ENCODE measurements at regions not wholly inside any gene's neighbourhood (a gene's known extent, or its start where the extent isn't known, plus 50 kb on each side); places are given as distances from the start of the nearest gene placed in this dataset.
A peak's percentile ranks its signal among the peaks of the same experiment; 100 is the strongest.

GRCh38 chr2:223465793-223466192 lies 136.4 kb downstream of the SCG2 start:
- ChIA-PET CTCF (no interaction called here), POLR2A (no interaction called here)
- ATAC-seq (peak; percentile 76), DNase-seq (no peak)
- Mint-ChIP-seq H3K4me1 (peaks cover 0 to 5% (median 0%) of the 10 kb centered on the region in 7 donors), H3K4me3 (no peak overlapping the region), H3K36me3 (no peaks in the 10 kb centered on the region), H3K27ac (no peak overlapping the region), H3K27me3 (no peaks in the 10 kb centered on the region), H3K9me3 (peaks cover 0 to 17% (median 5%) of the 10 kb centered on the region in 11 donors)
- Histone ChIP-seq H3K4me1 (ENCODE audit: control insufficient read depth in 2 of 2, insufficient read depth in 2 of 2, low read length in 2 of 2) (no peaks in the 10 kb centered on the region), H3K27ac (ENCODE audit: low read depth, low read length) (no peak overlapping the region), H3K27me3 (ENCODE audit: control insufficient read depth in 2 of 2, insufficient read depth in 2 of 2, low read length in 2 of 2) (no peaks in the 10 kb centered on the region), H3K36me3 (ENCODE audit: control insufficient read depth in 2 of 3, insufficient read depth in 3 of 3, low read length in 3 of 3) (no peaks in the 10 kb centered on the region), H3K4me3 (ENCODE audit: low read length) (no peak overlapping the region), H3K9me3 (ENCODE audit: control insufficient read depth in 2 of 3, low read length in 3 of 3) (no peaks in the 10 kb centered on the region)
- intact Hi-C loops (cut with micrococcal nuclease) = no loop called here

- no peak overlapping the region for H3K4me3 Mint-ChIP-seq
- POLR2A ChIA-PET = no interaction called here
- intact Hi-C loops (cut with micrococcal nuclease) = no loop called here
- Histone ChIP-seq H3K27ac (ENCODE audit: low read depth, low read length) (no peak overlapping the region), H3K27me3 (ENCODE audit: control insufficient read depth in 2 of 2, insufficient read depth in 2 of 2, low read length in 2 of 2) (no peaks in the 10 kb centered on the region), H3K9me3 (ENCODE audit: control insufficient read depth in 2 of 3, low read length in 3 of 3) (no peaks in the 10 kb centered on the region), H3K4me3 (ENCODE audit: low read length) (no peak overlapping the region), H3K4me1 (ENCODE audit: control insufficient read depth in 2 of 2, insufficient read depth in 2 of 2, low read length in 2 of 2) (no peaks in the 10 kb centered on the region), H3K36me3 (ENCODE audit: control insufficient read depth in 2 of 3, insufficient read depth in 3 of 3, low read length in 3 of 3) (no peaks in the 10 kb centered on the region)
- no peak overlapping the region for H3K27ac Mint-ChIP-seq
- no peaks in the 10 kb centered on the region for H3K27me3 Mint-ChIP-seq
- no peak for DNase-seq
- H3K9me3 Mint-ChIP-seq = peaks cover 0 to 13% (median 3%) of the 10 kb centered on the region in 11 donors
- CTCF ChIA-PET = no interaction called here
- no peaks in the 10 kb centered on the region for H3K36me3 Mint-ChIP-seq
- H3K4me1 Mint-ChIP-seq = peaks cover 0 to 5% (median 0%) of the 10 kb centered on the region in 7 donors
- peak; percentile 26 for ATAC-seq
Observed at GRCh38 chr2:223467196-223467595, 135.0 kb downstream of the SCG2 start.

- Mint-ChIP-seq H3K27ac (no peak overlapping the region), H3K9me3 (peaks cover 0 to 9% (median 2%) of the 10 kb centered on the region in 11 donors)
- CTCF ChIA-PET = no interaction called here
Observed at GRCh38 chr2:223469270-223470046, 132.7 kb downstream of the SCG2 start.

GRCh38 chr2:223470602-223471001 lies 131.6 kb downstream of the SCG2 start:
- no peaks in the 10 kb centered on the region for H3K36me3 ChIP-seq (ENCODE audit: control insufficient read depth in 2 of 3, insufficient read depth in 3 of 3, low read length in 3 of 3)

More at GRCh38 chr2:223469270-223470046, 132.7 kb downstream of the SCG2 start:
- Histone ChIP-seq H3K36me3 (ENCODE audit: control insufficient read depth in 2 of 3, insufficient read depth in 3 of 3, low read length in 3 of 3) (no peaks in the 10 kb centered on the region), H3K4me3 (ENCODE audit: low read length) (no peak overlapping the region), H3K4me1 (ENCODE audit: control insufficient read depth in 2 of 2, insufficient read depth in 2 of 2, low read length in 2 of 2) (no peaks in the 10 kb centered on the region), H3K27ac (ENCODE audit: low read depth, low read length) (no peak overlapping the region), H3K9me3 (ENCODE audit: control insufficient read depth in 2 of 3, low read length in 3 of 3) (no peaks in the 10 kb centered on the region), H3K27me3 (ENCODE audit: control insufficient read depth in 2 of 2, insufficient read depth in 2 of 2, low read length in 2 of 2) (no peaks in the 10 kb centered on the region)
- DNase-seq (no peak), ATAC-seq (no peak)
- intact Hi-C loops (cut with micrococcal nuclease) = no loop called here
- no peaks in the 10 kb centered on the region for H3K36me3 Mint-ChIP-seq
- no peak overlapping the region for H3K4me3 Mint-ChIP-seq
- H3K4me1 Mint-ChIP-seq = peaks cover 0 to 3% (median 0%) of the 10 kb centered on the region in 7 donors
- H3K27me3 Mint-ChIP-seq = peaks cover 0 to 4% (median 0%) of the 10 kb centered on the region in 5 donors
- POLR2A ChIA-PET = no interaction called here

GRCh38 chr2:223472771-223473170 lies 129.4 kb downstream of the SCG2 start:
- Mint-ChIP-seq H3K4me3 (no peak overlapping the region), H3K4me1 (peaks cover 0 to 2% (median 0%) of the 10 kb centered on the region in 7 donors), H3K36me3 (no peaks in the 10 kb centered on the region), H3K9me3 (peaks cover 0 to 11% (median 3%) of the 10 kb centered on the region in 11 donors), H3K27me3 (peaks cover 0 to 6% (median 4%) of the 10 kb centered on the region in 5 donors), H3K27ac (no peak overlapping the region)
- Histone ChIP-seq H3K36me3 (ENCODE audit: control insufficient read depth in 2 of 3, insufficient read depth in 3 of 3, low read length in 3 of 3) (no peaks in the 10 kb centered on the region), H3K4me1 (ENCODE audit: control insufficient read depth in 2 of 2, insufficient read depth in 2 of 2, low read length in 2 of 2) (no peaks in the 10 kb centered on the region), H3K4me3 (ENCODE audit: low read length) (no peak overlapping the region), H3K27ac (ENCODE audit: low read depth, low read length) (no peak overlapping the region), H3K27me3 (ENCODE audit: control insufficient read depth in 2 of 2, insufficient read depth in 2 of 2, low read length in 2 of 2) (no peaks in the 10 kb centered on the region), H3K9me3 (ENCODE audit: control insufficient read depth in 2 of 3, low read length in 3 of 3) (no peaks in the 10 kb centered on the region)
- DNase-seq (no peak), ATAC-seq (no peak)
- ChIA-PET CTCF (no interaction called here), POLR2A (no interaction called here)
- intact Hi-C loops (cut with micrococcal nuclease) = no loop called here

More at GRCh38 chr2:223470602-223471001, 131.6 kb downstream of the SCG2 start:
- Histone ChIP-seq H3K27ac (ENCODE audit: low read depth, low read length) (no peak overlapping the region), H3K4me1 (ENCODE audit: control insufficient read depth in 2 of 2, insufficient read depth in 2 of 2, low read length in 2 of 2) (no peaks in the 10 kb centered on the region), H3K4me3 (ENCODE audit: low read length) (no peak overlapping the region), H3K9me3 (ENCODE audit: control insufficient read depth in 2 of 3, low read length in 3 of 3) (no peaks in the 10 kb centered on the region), H3K27me3 (ENCODE audit: control insufficient read depth in 2 of 2, insufficient read depth in 2 of 2, low read length in 2 of 2) (no peaks in the 10 kb centered on the region)
- Mint-ChIP-seq H3K27ac (no peak overlapping the region), H3K4me1 (peaks cover 0 to 3% (median 0%) of the 10 kb centered on the region in 7 donors), H3K36me3 (no peaks in the 10 kb centered on the region), H3K9me3 (peaks cover 0 to 8% (median 3%) of the 10 kb centered on the region in 11 donors), H3K27me3 (peaks cover 0 to 6% (median 0%) of the 10 kb centered on the region in 5 donors), H3K4me3 (no peak overlapping the region)
- ATAC-seq (no peak), DNase-seq (no peak)
- POLR2A ChIA-PET = no interaction called here
- CTCF ChIA-PET = no interaction called here
- intact Hi-C loops (cut with micrococcal nuclease) = no loop called here

GRCh38 chr2:223474893-223475292 lies 127.3 kb downstream of the SCG2 start:
- H3K27me3 ChIP-seq (ENCODE audit: control insufficient read depth in 2 of 2, insufficient read depth in 2 of 2, low read length in 2 of 2) = no peaks in the 10 kb centered on the region
- POLR2A ChIA-PET = no interaction called here

GRCh38 chr2:223475901-223476300 lies 126.3 kb downstream of the SCG2 start:
- no peak overlapping the region for H3K27ac Mint-ChIP-seq
- H3K9me3 ChIP-seq (ENCODE audit: control insufficient read depth in 2 of 3, low read length in 3 of 3) = no peaks in the 10 kb centered on the region
- ATAC-seq = no peak
- H3K27me3 ChIP-seq (ENCODE audit: control insufficient read depth in 2 of 2, insufficient read depth in 2 of 2, low read length in 2 of 2) = no peaks in the 10 kb centered on the region
- peaks cover 0 to 11% (median 0%) of the 10 kb centered on the region in 11 donors for H3K9me3 Mint-ChIP-seq
- intact Hi-C loops (cut with micrococcal nuclease) = no loop called here
- no peak overlapping the region for H3K27ac ChIP-seq (ENCODE audit: low read depth, low read length)
- no peak for DNase-seq
- H3K4me1 Mint-ChIP-seq = peaks cover 0 to 2% (median 0%) of the 10 kb centered on the region in 7 donors
- ChIA-PET POLR2A (no interaction called here), CTCF (no interaction called here)
- peaks cover 0 to 6% (median 4%) of the 10 kb centered on the region in 5 donors for H3K27me3 Mint-ChIP-seq
- H3K36me3 ChIP-seq (ENCODE audit: control insufficient read depth in 2 of 3, insufficient read depth in 3 of 3, low read length in 3 of 3) = no peaks in the 10 kb centered on the region
- H3K4me1 ChIP-seq (ENCODE audit: control insufficient read depth in 2 of 2, insufficient read depth in 2 of 2, low read length in 2 of 2) = no peaks in the 10 kb centered on the region
- no peak overlapping the region for H3K4me3 ChIP-seq (ENCODE audit: low read length)
- H3K36me3 Mint-ChIP-seq = peaks cover 0 to 3% (median 0%) of the 10 kb centered on the region in 5 donors
- no peak overlapping the region for H3K4me3 Mint-ChIP-seq

More at GRCh38 chr2:223474893-223475292, 127.3 kb downstream of the SCG2 start:
- no peak overlapping the region for H3K27ac Mint-ChIP-seq
- no peak overlapping the region for H3K4me3 Mint-ChIP-seq
- H3K36me3 Mint-ChIP-seq = no peaks in the 10 kb centered on the region
- no peak overlapping the region for H3K27ac ChIP-seq (ENCODE audit: low read depth, low read length)
- no peaks in the 10 kb centered on the region for H3K36me3 ChIP-seq (ENCODE audit: control insufficient read depth in 2 of 3, insufficient read depth in 3 of 3, low read length in 3 of 3)
- no peak overlapping the region for H3K4me3 ChIP-seq (ENCODE audit: low read length)
- H3K9me3 ChIP-seq (ENCODE audit: control insufficient read depth in 2 of 3, low read length in 3 of 3) = no peaks in the 10 kb centered on the region
- peaks cover 0 to 9% (median 0%) of the 10 kb centered on the region in 11 donors for H3K9me3 Mint-ChIP-seq
- CTCF ChIA-PET = no interaction called here
- H3K27me3 Mint-ChIP-seq = peaks cover 0 to 6% (median 4%) of the 10 kb centered on the region in 5 donors
- no peaks in the 10 kb centered on the region for H3K4me1 ChIP-seq (ENCODE audit: control insufficient read depth in 2 of 2, insufficient read depth in 2 of 2, low read length in 2 of 2)
- intact Hi-C loops (cut with micrococcal nuclease) = no loop called here
- no peak for DNase-seq
- H3K4me1 Mint-ChIP-seq = peaks cover 0 to 2% (median 0%) of the 10 kb centered on the region in 7 donors
- no peak for ATAC-seq

Data from naive thymus-derived CD4-positive, alpha-beta T cell (primary cell).